COLO829 (cell line): ENCODE measurements at regions not wholly inside any gene's neighbourhood (a gene's known extent, or its start where the extent isn't known, plus 50 kb on each side); places are given as distances from the start of the nearest gene placed in this dataset.
"Not testable (repeated sequence)": the region's sequence is repeated elsewhere in the genome, so short reads cannot be mapped to it uniquely, and the experiment has no call there.

Experiments
- DNase-seq: peaks from one replicate; pipeline ENCODE4 v3.0.0; 2012; ENCODE audit warnings: low spot score

- no peak for DNase-seq
These were observed 52.8 kb upstream of the IL1RAPL2 start for GRCh38 chrX:104513162-104513561.

GRCh38 chrX:104510801-104511200, 55.2 kb upstream of the IL1RAPL2 start:
- no peak for DNase-seq

- DNase-seq: no peak
These were observed 63.5 kb upstream of the IL1RAPL2 start for GRCh38 chrX:104502460-104502859.

- DNase-seq: no peak
These were observed 77.2 kb upstream of the IL1RAPL2 start for GRCh38 chrX:104488811-104489210.

GRCh38 chrX:104486691-104487090, 79.3 kb upstream of the IL1RAPL2 start:
- no peak for DNase-seq

- no peak for DNase-seq
These were observed 83.2 kb upstream of the IL1RAPL2 start for GRCh38 chrX:104482757-104483156.

- DNase-seq: no peak
These were observed 96.2 kb upstream of the IL1RAPL2 start for GRCh38 chrX:104469771-104470170.

GRCh38 chrX:104459796-104460195, 106.2 kb upstream of the IL1RAPL2 start:
- DNase-seq: no peak

GRCh38 chrX:104457130-104457529, 108.9 kb upstream of the IL1RAPL2 start:
- DNase-seq: not testable (repeated sequence)

- no peak for DNase-seq
These were observed 115.7 kb upstream of the IL1RAPL2 start for GRCh38 chrX:104450316-104450715.

- no peak for DNase-seq
These were observed 120.4 kb upstream of the IL1RAPL2 start for GRCh38 chrX:104445591-104445990.

- DNase-seq: no peak
These were observed 130.8 kb upstream of the IL1RAPL2 start for GRCh38 chrX:104435249-104435648.

- DNase-seq: no peak
These were observed 133.7 kb upstream of the IL1RAPL2 start for GRCh38 chrX:104432321-104432720.

- no peak for DNase-seq
These were observed 135.3 kb upstream of the IL1RAPL2 start for GRCh38 chrX:104430742-104431119.

GRCh38 chrX:104430072-104430741, 135.8 kb upstream of the IL1RAPL2 start:
- no peak for DNase-seq

- no peak for DNase-seq
These were observed 137.8 kb upstream of the IL1RAPL2 start for GRCh38 chrX:104428231-104428630.

- DNase-seq: no peak
These were observed 138.3 kb upstream of the IL1RAPL2 start for GRCh38 chrX:104427693-104428092.

GRCh38 chrX:104427073-104427472, 138.9 kb upstream of the IL1RAPL2 start:
- DNase-seq: no peak

- no peak for DNase-seq
These were observed 145.1 kb upstream of the IL1RAPL2 start for GRCh38 chrX:104420907-104421306.

GRCh38 chrX:104419926-104420325, 146.1 kb upstream of the IL1RAPL2 start:
- DNase-seq: no peak

GRCh38 chrX:104419211-104419610, 146.8 kb upstream of the IL1RAPL2 start:
- no peak for DNase-seq

- no peak for DNase-seq
These were observed 154.2 kb upstream of the IL1RAPL2 start for GRCh38 chrX:104411800-104412199.

- no peak for DNase-seq
These were observed 145.7 kb upstream of the ESX1 start for GRCh38 chrX:104400387-104400786.

GRCh38 chrX:104392350-104392749, 137.6 kb upstream of the ESX1 start:
- DNase-seq: no peak

GRCh38 chrX:104391906-104392305, 137.2 kb upstream of the ESX1 start:
- DNase-seq: no peak
